GM23338 (cell line): ENCODE measurements at regions not wholly inside any gene's neighbourhood (a gene's known extent, or its start where the extent isn't known, plus 50 kb on each side); places are given as distances from the start of the nearest gene placed in this dataset.

Source experiments
- CREB1 ChIP-seq: fragments of 250-450 bp; sonication (Bioruptor Pico); IDR thresholded peaks from 2 replicates; pipeline ENCODE4 v1.5.0; 2020; ENCODE audit warnings: low read depth, mild to moderate bottlenecking, moderate library complexity
- EZH2 ChIP-seq: fragments of 200-600 bp; sonication (generic); IDR thresholded peaks from one replicate; pipeline ENCODE4 v1.8.0; 2017; ENCODE audit warnings: antibody characterized with exemption, mild to moderate bottlenecking, low read depth; ENCODE audit not compliant: unreplicated experiment
- EZH2phosphoT487 ChIP-seq: fragments of 200-600 bp; sonication (generic); IDR thresholded peaks from one replicate; pipeline ENCODE4 v1.8.1; 2018; ENCODE audit warnings: antibody characterized with exemption; ENCODE audit not compliant: unreplicated experiment
- JUNB ChIP-seq: IDR thresholded peaks from one replicate; pipeline ENCODE4 v1.6.1; 2016; ENCODE audit warnings: antibody characterized with exemption; ENCODE audit not compliant: unreplicated experiment
- NANOG ChIP-seq: IDR thresholded peaks from 2 replicates; pipeline ENCODE4 v1.6.1; 2016; ENCODE audit warnings: antibody characterized with exemption, borderline replicate concordance
- POLR2AphosphoS5 ChIP-seq: IDR thresholded peaks from 2 replicates; pipeline ENCODE4 v1.6.1; 2016; ENCODE audit warnings: antibody characterized with exemption, low read depth
- TF ChIP-seq, protein P1 (sequence below), 2 experiments: fragments of 200-600 bp in 1 of 2; sonication (generic) in 1 of 2; conservative IDR thresholded peaks; 2 replicates each; pipeline versions ENCODE4 v1.5.1 to v1.6.1; 2016 to 2017; ENCODE audit warnings: antibody characterized with exemption in 2 of 2, low read depth in 2 of 2, mild to moderate bottlenecking in 2 of 2, moderate library complexity in 1 of 2
- TF ChIP-seq, protein P2 (sequence below): IDR thresholded peaks from one replicate; pipeline ENCODE4 v1.6.1; 2018; ENCODE audit warnings: antibody characterized with exemption; ENCODE audit not compliant: unreplicated experiment
- TF ChIP-seq, protein P3 (sequence below): fragments of 250-450 bp; sonication (Bioruptor Pico); IDR thresholded peaks from 2 replicates; pipeline ENCODE4 v1.5.0; 2020; ENCODE audit warnings: mild to moderate bottlenecking, moderate library complexity

DNA sequence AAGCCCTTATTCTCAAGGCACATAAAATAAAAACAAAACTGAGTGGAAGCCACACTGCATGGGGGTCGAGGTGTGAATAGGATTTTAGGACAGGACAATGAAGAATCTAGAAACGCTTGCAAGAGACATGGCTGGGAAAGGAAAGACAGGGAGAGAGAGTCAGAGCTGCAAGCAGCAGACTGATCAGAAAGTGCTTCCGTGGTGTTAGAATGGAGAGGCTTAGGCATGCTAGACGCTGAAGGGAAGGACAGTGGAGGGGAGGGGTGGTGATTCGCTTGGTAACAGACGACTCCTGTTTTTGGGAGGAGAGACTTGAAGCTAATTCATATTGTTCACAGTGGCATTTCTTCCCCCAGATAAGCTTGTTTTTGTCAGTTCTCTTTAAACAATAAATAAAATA is 173.5 kb downstream of the AIPL1 start:
- TF ChIP-seq, protein P1, sequence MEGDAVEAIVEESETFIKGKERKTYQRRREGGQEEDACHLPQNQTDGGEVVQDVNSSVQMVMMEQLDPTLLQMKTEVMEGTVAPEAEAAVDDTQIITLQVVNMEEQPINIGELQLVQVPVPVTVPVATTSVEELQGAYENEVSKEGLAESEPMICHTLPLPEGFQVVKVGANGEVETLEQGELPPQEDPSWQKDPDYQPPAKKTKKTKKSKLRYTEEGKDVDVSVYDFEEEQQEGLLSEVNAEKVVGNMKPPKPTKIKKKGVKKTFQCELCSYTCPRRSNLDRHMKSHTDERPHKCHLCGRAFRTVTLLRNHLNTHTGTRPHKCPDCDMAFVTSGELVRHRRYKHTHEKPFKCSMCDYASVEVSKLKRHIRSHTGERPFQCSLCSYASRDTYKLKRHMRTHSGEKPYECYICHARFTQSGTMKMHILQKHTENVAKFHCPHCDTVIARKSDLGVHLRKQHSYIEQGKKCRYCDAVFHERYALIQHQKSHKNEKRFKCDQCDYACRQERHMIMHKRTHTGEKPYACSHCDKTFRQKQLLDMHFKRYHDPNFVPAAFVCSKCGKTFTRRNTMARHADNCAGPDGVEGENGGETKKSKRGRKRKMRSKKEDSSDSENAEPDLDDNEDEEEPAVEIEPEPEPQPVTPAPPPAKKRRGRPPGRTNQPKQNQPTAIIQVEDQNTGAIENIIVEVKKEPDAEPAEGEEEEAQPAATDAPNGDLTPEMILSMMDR (conservative IDR thresholded peaks at IDR 0.05; ENCODE audit: low read depth in 2 of 2): no peak
- no peak for TF ChIP-seq NANOG
- no peak for TF ChIP-seq EZH2
- no peak for TF ChIP-seq POLR2AphosphoS5
- TF ChIP-seq, protein P2, sequence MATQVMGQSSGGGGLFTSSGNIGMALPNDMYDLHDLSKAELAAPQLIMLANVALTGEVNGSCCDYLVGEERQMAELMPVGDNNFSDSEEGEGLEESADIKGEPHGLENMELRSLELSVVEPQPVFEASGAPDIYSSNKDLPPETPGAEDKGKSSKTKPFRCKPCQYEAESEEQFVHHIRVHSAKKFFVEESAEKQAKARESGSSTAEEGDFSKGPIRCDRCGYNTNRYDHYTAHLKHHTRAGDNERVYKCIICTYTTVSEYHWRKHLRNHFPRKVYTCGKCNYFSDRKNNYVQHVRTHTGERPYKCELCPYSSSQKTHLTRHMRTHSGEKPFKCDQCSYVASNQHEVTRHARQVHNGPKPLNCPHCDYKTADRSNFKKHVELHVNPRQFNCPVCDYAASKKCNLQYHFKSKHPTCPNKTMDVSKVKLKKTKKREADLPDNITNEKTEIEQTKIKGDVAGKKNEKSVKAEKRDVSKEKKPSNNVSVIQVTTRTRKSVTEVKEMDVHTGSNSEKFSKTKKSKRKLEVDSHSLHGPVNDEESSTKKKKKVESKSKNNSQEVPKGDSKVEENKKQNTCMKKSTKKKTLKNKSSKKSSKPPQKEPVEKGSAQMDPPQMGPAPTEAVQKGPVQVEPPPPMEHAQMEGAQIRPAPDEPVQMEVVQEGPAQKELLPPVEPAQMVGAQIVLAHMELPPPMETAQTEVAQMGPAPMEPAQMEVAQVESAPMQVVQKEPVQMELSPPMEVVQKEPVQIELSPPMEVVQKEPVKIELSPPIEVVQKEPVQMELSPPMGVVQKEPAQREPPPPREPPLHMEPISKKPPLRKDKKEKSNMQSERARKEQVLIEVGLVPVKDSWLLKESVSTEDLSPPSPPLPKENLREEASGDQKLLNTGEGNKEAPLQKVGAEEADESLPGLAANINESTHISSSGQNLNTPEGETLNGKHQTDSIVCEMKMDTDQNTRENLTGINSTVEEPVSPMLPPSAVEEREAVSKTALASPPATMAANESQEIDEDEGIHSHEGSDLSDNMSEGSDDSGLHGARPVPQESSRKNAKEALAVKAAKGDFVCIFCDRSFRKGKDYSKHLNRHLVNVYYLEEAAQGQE: no peak
- no peak for TF ChIP-seq EZH2phosphoT487
- TF ChIP-seq CREB1 (CRISPR knock-in tag): no peak
- TF ChIP-seq JUNB: no peak
- TF ChIP-seq, protein P3, sequence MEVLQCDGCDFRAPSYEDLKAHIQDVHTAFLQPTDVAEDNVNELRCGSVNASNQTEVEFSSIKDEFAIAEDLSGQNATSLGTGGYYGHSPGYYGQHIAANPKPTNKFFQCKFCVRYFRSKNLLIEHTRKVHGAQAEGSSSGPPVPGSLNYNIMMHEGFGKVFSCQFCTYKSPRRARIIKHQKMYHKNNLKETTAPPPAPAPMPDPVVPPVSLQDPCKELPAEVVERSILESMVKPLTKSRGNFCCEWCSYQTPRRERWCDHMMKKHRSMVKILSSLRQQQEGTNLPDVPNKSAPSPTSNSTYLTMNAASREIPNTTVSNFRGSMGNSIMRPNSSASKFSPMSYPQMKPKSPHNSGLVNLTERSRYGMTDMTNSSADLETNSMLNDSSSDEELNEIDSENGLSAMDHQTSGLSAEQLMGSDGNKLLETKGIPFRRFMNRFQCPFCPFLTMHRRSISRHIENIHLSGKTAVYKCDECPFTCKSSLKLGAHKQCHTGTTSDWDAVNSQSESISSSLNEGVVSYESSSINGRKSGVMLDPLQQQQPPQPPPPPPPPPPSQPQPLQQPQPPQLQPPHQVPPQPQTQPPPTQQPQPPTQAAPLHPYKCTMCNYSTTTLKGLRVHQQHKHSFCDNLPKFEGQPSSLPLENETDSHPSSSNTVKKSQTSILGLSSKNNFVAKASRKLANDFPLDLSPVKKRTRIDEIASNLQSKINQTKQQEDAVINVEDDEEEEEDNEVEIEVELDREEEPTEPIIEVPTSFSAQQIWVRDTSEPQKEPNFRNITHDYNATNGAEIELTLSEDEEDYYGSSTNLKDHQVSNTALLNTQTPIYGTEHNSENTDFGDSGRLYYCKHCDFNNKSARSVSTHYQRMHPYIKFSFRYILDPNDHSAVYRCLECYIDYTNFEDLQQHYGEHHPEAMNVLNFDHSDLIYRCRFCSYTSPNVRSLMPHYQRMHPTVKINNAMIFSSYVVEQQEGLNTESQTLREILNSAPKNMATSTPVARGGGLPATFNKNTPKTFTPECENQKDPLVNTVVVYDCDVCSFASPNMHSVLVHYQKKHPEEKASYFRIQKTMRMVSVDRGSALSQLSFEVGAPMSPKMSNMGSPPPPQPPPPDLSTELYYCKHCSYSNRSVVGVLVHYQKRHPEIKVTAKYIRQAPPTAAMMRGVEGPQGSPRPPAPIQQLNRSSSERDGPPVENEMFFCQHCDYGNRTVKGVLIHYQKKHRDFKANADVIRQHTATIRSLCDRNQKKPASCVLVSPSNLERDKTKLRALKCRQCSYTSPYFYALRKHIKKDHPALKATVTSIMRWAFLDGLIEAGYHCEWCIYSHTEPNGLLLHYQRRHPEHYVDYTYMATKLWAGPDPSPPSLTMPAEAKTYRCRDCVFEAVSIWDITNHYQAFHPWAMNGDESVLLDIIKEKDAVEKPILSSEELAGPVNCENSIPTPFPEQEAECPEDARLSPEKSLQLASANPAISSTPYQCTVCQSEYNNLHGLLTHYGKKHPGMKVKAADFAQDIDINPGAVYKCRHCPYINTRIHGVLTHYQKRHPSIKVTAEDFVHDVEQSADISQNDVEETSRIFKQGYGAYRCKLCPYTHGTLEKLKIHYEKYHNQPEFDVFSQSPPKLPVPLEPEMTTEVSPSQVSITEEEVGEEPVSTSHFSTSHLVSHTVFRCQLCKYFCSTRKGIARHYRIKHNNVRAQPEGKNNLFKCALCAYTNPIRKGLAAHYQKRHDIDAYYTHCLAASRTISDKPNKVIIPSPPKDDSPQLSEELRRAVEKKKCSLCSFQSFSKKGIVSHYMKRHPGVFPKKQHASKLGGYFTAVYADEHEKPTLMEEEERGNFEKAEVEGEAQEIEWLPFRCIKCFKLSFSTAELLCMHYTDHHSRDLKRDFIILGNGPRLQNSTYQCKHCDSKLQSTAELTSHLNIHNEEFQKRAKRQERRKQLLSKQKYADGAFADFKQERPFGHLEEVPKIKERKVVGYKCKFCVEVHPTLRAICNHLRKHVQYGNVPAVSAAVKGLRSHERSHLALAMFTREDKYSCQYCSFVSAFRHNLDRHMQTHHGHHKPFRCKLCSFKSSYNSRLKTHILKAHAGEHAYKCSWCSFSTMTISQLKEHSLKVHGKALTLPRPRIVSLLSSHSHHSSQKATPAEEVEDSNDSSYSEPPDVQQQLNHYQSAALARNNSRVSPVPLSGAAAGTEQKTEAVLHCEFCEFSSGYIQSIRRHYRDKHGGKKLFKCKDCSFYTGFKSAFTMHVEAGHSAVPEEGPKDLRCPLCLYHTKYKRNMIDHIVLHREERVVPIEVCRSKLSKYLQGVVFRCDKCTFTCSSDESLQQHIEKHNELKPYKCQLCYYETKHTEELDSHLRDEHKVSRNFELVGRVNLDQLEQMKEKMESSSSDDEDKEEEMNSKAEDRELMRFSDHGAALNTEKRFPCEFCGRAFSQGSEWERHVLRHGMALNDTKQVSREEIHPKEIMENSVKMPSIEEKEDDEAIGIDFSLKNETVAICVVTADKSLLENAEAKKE (CRISPR knock-in tag): no peak
